Spleen (tissue), 7 donors: ENCODE measurements at regions not wholly inside any gene's neighbourhood (a gene's known extent, or its start where the extent isn't known, plus 50 kb on each side); places are given as distances from the start of the nearest gene placed in this dataset.

Source experiments
- POLR2A ChIP-seq, 3 donors: fragments of 450-650 bp; IDR thresholded peaks; one replicate each; pipeline ENCODE4 v1.5.1; 2017; ENCODE audit warnings: antibody characterized with exemption in 3 of 3, mild to moderate bottlenecking in 1 of 3
- TF ChIP-seq, protein P1 (sequence below), 11 experiments: fragments of 200-600 bp in 7 of 11; fragments of 450-650 bp in 4 of 11; sonication (generic) in 4 of 11; IDR thresholded peaks in 8 of 11; conservative IDR thresholded peaks in 3 of 11; 1 replicate in 7 of 11; 2 replicates in 4 of 11; pipeline versions ENCODE4 v1.4.0 to v1.8.0; 2016 to 2021; ENCODE audit warnings: antibody characterized with exemption in 11 of 11, inconsistent platforms in 4 of 11, mild to moderate bottlenecking in 1 of 11
- donor health status: DM: no; HTN: no; CAD: no; lungs with moderate emphysema.
- donor health status: DM: no; HTN: no; CAD: no.
- donor health status: DM: no; HTN: no; CAD: no.

DNA sequence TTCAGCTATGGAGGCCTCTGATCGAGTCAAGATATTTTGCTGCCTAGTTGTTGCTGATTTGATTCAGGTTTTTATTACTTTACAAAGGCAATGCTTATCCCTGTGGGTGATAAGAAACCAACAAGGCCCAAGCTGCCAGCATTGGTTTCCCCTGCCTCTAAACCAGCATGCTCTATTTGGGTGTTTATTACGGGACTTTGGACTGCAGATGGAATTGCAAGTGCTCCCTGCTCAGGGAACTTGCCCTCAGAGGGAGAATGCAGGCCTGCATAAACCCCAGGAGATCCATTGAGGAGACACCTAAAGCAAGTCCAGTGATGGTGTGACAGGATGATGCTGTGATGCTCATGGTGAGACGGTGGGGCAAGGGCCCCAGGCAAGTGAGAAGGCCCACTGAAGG is 172.1 kb downstream of the VAPA start:
- TF ChIP-seq POLR2A (IDR thresholded peaks at IDR 0.05): no peak
- TF ChIP-seq, protein P1, sequence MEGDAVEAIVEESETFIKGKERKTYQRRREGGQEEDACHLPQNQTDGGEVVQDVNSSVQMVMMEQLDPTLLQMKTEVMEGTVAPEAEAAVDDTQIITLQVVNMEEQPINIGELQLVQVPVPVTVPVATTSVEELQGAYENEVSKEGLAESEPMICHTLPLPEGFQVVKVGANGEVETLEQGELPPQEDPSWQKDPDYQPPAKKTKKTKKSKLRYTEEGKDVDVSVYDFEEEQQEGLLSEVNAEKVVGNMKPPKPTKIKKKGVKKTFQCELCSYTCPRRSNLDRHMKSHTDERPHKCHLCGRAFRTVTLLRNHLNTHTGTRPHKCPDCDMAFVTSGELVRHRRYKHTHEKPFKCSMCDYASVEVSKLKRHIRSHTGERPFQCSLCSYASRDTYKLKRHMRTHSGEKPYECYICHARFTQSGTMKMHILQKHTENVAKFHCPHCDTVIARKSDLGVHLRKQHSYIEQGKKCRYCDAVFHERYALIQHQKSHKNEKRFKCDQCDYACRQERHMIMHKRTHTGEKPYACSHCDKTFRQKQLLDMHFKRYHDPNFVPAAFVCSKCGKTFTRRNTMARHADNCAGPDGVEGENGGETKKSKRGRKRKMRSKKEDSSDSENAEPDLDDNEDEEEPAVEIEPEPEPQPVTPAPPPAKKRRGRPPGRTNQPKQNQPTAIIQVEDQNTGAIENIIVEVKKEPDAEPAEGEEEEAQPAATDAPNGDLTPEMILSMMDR (IDR thresholded peaks at IDR 0.05 in 8 of 11, conservative IDR thresholded peaks at IDR 0.05 in 3 of 11): no peak
